ENCODE measurements at regions not wholly inside any gene's neighbourhood (a gene's known extent, or its start where the extent isn't known, plus 50 kb on each side); places are given as distances from the start of the nearest gene placed in this dataset.

DNA sequence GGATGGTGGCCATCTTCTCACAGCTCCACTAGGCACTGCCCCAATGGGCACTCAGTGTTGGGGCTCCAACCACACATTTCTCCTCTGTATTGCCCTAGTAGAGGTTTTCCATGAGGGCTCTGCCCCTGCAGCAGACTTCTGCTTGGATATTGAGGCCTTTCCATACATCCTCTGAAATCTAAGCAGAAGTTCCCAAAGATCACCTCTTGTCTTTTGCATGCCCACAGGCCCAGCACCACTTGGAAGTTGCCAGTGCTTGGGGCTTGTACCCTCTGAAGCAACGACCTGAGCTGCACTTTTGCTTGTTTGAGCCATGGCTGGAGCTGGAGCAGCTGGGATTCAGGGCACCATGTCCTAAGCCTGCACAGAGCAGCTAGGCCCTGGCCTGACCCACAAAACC is 189.1 kb upstream of the EYS start:
- no peaks in the 10 kb centered on the region for H4K20me1 ChIP-seq (replicated peaks; ENCODE audit: control insufficient read depth, insufficient read depth, low read length)
- H3K9me1 ChIP-seq (ENCODE audit: control insufficient read depth, insufficient read depth, low read length), result no peaks in the 10 kb centered on the region
- H2AFZ ChIP-seq (ENCODE audit: low read depth, low read length), result no peak overlapping the region
- H3K27me3 ChIP-seq (ENCODE audit: control insufficient read depth in 2 of 2, insufficient read depth in 2 of 2, low read length in 2 of 2), result no peaks in the 10 kb centered on the region
- no peaks in the 10 kb centered on the region for H3K4me1 ChIP-seq (replicated peaks in 1 of 2; ENCODE audit: control insufficient read depth in 2 of 2, insufficient read depth in 2 of 2, low read length in 2 of 2)
- no peaks in the 10 kb centered on the region for H3K36me3 ChIP-seq (ENCODE audit: control insufficient read depth, insufficient read depth, low read length)
- WGBS (ENCODE audit: insufficient coverage, low coverage, missing lambda C conversion rate), result 0% methylated on average over 1 of the region's 1 CpG
- no peak overlapping the region for H3K4me2 ChIP-seq (ENCODE audit: insufficient read depth, low read length)
- TF ChIP-seq MEF2A (IDR thresholded peaks at IDR 0.05; ENCODE audit: control insufficient read depth, low read depth, low read length), result no peak
- POLR2A ChIA-PET, result no interaction called here
- CTCF ChIA-PET (ENCODE audit: low intra/inter-chr PET ratio), result no interaction called here
- H3K9ac ChIP-seq (ENCODE audit: insufficient read depth in 1 of 2, low read depth in 2 of 2, low read length in 2 of 2), result no peak overlapping the region
- in situ Hi-C loops (cut with MboI) (no loop called here), intact Hi-C loops (cut with micrococcal nuclease) (no loop called here)
- BruUV-seq (replicated peaks), result no TSS peak
- H3K9me3 ChIP-seq (replicated peaks; ENCODE audit: control insufficient read depth, insufficient read depth, low read depth, low read length), result no peaks in the 10 kb centered on the region
- FAIRE-seq (no peak), ATAC-seq (no peak), DNase-seq (ENCODE audit: extremely low read depth in 1 of 4, low spot score in 3 of 4) (no peak)
- no peak overlapping the region for H3K4me3 ChIP-seq
- no peaks in the 10 kb centered on the region for H3K79me2 ChIP-seq (ENCODE audit: control insufficient read depth, insufficient read depth, low read length)
- H3K27ac ChIP-seq (ENCODE audit: extremely low read depth, low read depth, low read length), result no peak overlapping the region

DNA sequence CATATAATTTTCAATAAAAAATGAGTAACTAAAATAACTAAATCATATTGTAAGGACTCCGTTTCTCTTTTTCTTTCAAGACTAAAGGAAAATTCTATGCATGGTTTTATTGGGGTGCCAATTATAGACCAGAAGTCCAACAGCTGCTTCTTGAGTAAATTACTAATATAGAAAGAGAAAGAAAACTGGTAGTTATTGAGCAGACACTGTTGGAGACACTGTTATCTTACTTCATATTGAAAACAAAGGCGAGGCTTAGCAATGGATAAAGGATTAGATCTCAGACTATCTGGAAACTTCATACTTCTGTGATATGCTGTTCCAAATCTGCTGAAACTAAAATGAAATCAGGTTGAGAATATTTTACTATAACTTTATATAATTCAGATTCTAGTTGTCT is 169.6 kb upstream of the EYS start:
- H3K79me2 ChIP-seq (ENCODE audit: control insufficient read depth, insufficient read depth, low read length), result no peaks in the 10 kb centered on the region
- 0% methylated on average over 2 of the region's 2 CpGs for WGBS (ENCODE audit: insufficient coverage, low coverage, missing lambda C conversion rate)
- ChIA-PET POLR2A (no interaction called here), CTCF (ENCODE audit: low intra/inter-chr PET ratio) (no interaction called here)
- H2AFZ ChIP-seq (ENCODE audit: low read depth, low read length), result no peak overlapping the region
- H4K20me1 ChIP-seq (replicated peaks; ENCODE audit: control insufficient read depth, insufficient read depth, low read length), result no peaks in the 10 kb centered on the region
- BruUV-seq (replicated peaks), result no TSS peak
- intact Hi-C loops (cut with micrococcal nuclease) (no loop called here), in situ Hi-C loops (cut with MboI) (no loop called here)
- no peaks in the 10 kb centered on the region for H3K9me1 ChIP-seq (ENCODE audit: control insufficient read depth, insufficient read depth, low read length)
- TF ChIP-seq MYC (IDR thresholded peaks at IDR 0.05; ENCODE audit: low read depth, low read length) (no peak), MYC (CRISPR knock-in tag; IDR thresholded peaks at IDR 0.05; ENCODE audit: borderline replicate concordance, low read depth) (no peak), CREBBP (IDR thresholded peaks at IDR 0.05; ENCODE audit: low read depth, low read length) (no peak), KHSRP (IDR thresholded peaks at IDR 0.05) (no peak), ZNF76 (CRISPR knock-in tag; IDR thresholded peaks at IDR 0.05; ENCODE audit: borderline replicate concordance) (no peak), NR2C2 (CRISPR knock-in tag; IDR thresholded peaks at IDR 0.05) (no peak), NR2C2 (tag; IDR thresholded peaks at IDR 0.05) (no peak), CREB1 (IDR thresholded peaks at IDR 0.05) (no peak), CREB1 (CRISPR knock-in tag; IDR thresholded peaks at IDR 0.05) (no peak), PKNOX1 (IDR thresholded peaks at IDR 0.05) (no peak), ZBTB8A (IDR thresholded peaks at IDR 0.05; ENCODE audit: partially characterized antibody) (no peak), ZFX (CRISPR knock-in tag; IDR thresholded peaks at IDR 0.05) (no peak)
- TF ChIP-seq, protein P1, sequence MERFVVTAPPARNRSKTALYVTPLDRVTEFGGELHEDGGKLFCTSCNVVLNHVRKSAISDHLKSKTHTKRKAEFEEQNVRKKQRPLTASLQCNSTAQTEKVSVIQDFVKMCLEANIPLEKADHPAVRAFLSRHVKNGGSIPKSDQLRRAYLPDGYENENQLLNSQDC (CRISPR knock-in tag; IDR thresholded peaks at IDR 0.05), result no peak
- TF ChIP-seq, protein P2, sequence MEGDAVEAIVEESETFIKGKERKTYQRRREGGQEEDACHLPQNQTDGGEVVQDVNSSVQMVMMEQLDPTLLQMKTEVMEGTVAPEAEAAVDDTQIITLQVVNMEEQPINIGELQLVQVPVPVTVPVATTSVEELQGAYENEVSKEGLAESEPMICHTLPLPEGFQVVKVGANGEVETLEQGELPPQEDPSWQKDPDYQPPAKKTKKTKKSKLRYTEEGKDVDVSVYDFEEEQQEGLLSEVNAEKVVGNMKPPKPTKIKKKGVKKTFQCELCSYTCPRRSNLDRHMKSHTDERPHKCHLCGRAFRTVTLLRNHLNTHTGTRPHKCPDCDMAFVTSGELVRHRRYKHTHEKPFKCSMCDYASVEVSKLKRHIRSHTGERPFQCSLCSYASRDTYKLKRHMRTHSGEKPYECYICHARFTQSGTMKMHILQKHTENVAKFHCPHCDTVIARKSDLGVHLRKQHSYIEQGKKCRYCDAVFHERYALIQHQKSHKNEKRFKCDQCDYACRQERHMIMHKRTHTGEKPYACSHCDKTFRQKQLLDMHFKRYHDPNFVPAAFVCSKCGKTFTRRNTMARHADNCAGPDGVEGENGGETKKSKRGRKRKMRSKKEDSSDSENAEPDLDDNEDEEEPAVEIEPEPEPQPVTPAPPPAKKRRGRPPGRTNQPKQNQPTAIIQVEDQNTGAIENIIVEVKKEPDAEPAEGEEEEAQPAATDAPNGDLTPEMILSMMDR (IDR thresholded peaks at IDR 0.05 in 2 of 3, conservative IDR thresholded peaks at IDR 0.05 in 1 of 3; ENCODE audit: insufficient read depth in 2 of 3, low read depth in 1 of 3, low read length in 3 of 3), result no peak
- no peaks in the 10 kb centered on the region for H3K27me3 ChIP-seq (ENCODE audit: control insufficient read depth in 2 of 2, insufficient read depth in 2 of 2, low read length in 2 of 2)
- H3K4me3 ChIP-seq, result no peak overlapping the region
- H3K9me3 ChIP-seq (replicated peaks; ENCODE audit: control insufficient read depth, insufficient read depth, low read depth, low read length), result no peaks in the 10 kb centered on the region; the same call in 1 of the 2 replicates
- H3K9ac ChIP-seq (ENCODE audit: insufficient read depth in 1 of 2, low read depth in 2 of 2, low read length in 2 of 2), result no peak overlapping the region
- no peak overlapping the region for H3K4me2 ChIP-seq (ENCODE audit: insufficient read depth, low read length)
- no peak for ATAC-seq
- no peaks in the 10 kb centered on the region for H3K4me1 ChIP-seq (replicated peaks in 1 of 2; ENCODE audit: control insufficient read depth in 2 of 2, insufficient read depth in 2 of 2, low read length in 2 of 2)
- DNase-seq (ENCODE audit: extremely low read depth in 1 of 4, low spot score in 3 of 4), result no peak
- no peaks in the 10 kb centered on the region for H3K36me3 ChIP-seq (ENCODE audit: control insufficient read depth, insufficient read depth, low read length)
- no peak for FAIRE-seq
- no peak overlapping the region for H3K27ac ChIP-seq (ENCODE audit: extremely low read depth, low read depth, low read length)

All from K562 (cell line).